Mesothelial cell of epicardium (in vitro differentiated cells): ENCODE measurements at regions not wholly inside any gene's neighbourhood (a gene's known extent, or its start where the extent isn't known, plus 50 kb on each side); places are given as distances from the start of the nearest gene placed in this dataset.

ENCODE experiments used
- DNase-seq, 2 experiments: peaks; one replicate each; pipeline ENCODE4 v3.0.0; 2021; ENCODE audit warnings: low spot score in 2 of 2; ENCODE audit not compliant: unreplicated experiment in 2 of 2
- H3K27ac Mint-ChIP-seq: 2 replicates; pipeline ENCODE4 v1.8.0; 2021; ENCODE audit warnings: mixed read lengths
- H3K27me3 Mint-ChIP-seq: 2 replicates; pipeline ENCODE4 v1.8.0; 2021; ENCODE audit warnings: low read depth, mixed read lengths
- H3K36me3 Mint-ChIP-seq: 2 replicates; pipeline ENCODE4 v1.8.0; 2021; ENCODE audit warnings: mixed read lengths
- H3K4me1 Mint-ChIP-seq: 2 replicates; pipeline ENCODE4 v1.8.0; 2021; ENCODE audit warnings: mixed read lengths
- H3K4me3 Mint-ChIP-seq: 2 replicates; pipeline ENCODE4 v1.8.0; 2021; ENCODE audit warnings: mild to moderate bottlenecking, moderate library complexity, mixed read lengths
- H3K9me3 Mint-ChIP-seq: 2 replicates; pipeline ENCODE4 v1.8.0; 2021; ENCODE audit warnings: mixed read lengths
- TF ChIP-seq, protein P1 (sequence below): fragments of 200-600 bp; sonication (generic); IDR thresholded peaks from one replicate; pipeline ENCODE4 v1.5.0; 2021; ENCODE audit warnings: antibody characterized with exemption; ENCODE audit not compliant: unreplicated experiment

DNA sequence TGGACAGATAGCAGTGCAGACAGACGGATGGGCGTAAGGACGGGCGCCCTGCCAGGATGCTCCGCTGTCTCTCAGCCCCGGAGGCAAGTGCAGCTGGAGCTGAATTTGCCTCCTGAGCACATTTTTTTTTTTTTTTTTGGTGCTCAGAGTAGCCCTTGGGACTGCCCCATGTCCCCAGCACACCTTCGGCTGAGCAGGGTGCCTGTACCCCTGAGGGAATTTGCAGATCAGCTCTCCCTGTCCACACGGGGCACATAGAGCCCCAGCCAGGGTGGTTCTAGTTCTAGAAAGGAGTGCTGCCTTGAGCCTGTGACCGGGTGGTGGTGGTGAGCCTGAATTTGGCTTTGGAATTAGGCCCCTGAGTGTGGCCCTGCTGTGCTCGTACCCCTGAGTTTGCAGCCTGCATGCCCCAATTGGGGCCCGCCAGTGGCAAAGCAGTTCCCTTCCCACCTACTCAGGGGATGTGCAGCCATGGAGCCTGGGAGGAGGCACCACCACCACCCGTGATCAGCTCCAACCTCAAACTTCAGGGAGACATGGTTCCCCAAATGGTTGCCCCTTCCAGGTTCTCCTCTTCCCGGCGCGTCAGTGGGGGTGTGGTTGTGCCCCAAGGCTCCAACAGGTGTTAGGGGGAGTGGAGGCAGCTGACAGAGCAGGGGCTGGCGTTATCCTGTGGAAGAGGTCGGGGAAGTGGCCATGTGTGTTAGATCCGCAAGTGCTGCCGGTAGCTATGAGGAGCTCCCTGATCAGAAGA, 1232.7 kb downstream of the BRD1 start:
- TF ChIP-seq, protein P1, sequence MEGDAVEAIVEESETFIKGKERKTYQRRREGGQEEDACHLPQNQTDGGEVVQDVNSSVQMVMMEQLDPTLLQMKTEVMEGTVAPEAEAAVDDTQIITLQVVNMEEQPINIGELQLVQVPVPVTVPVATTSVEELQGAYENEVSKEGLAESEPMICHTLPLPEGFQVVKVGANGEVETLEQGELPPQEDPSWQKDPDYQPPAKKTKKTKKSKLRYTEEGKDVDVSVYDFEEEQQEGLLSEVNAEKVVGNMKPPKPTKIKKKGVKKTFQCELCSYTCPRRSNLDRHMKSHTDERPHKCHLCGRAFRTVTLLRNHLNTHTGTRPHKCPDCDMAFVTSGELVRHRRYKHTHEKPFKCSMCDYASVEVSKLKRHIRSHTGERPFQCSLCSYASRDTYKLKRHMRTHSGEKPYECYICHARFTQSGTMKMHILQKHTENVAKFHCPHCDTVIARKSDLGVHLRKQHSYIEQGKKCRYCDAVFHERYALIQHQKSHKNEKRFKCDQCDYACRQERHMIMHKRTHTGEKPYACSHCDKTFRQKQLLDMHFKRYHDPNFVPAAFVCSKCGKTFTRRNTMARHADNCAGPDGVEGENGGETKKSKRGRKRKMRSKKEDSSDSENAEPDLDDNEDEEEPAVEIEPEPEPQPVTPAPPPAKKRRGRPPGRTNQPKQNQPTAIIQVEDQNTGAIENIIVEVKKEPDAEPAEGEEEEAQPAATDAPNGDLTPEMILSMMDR = no peak
- Mint-ChIP-seq H3K36me3 (no peaks in the 10 kb centered on the region), H3K27me3 (no peaks in the 10 kb centered on the region), H3K27ac (no peak overlapping the region), H3K4me1 (no peaks in the 10 kb centered on the region), H3K4me3 (no peak overlapping the region), H3K9me3 (no peaks in the 10 kb centered on the region)
- no peak for DNase-seq

DNA sequence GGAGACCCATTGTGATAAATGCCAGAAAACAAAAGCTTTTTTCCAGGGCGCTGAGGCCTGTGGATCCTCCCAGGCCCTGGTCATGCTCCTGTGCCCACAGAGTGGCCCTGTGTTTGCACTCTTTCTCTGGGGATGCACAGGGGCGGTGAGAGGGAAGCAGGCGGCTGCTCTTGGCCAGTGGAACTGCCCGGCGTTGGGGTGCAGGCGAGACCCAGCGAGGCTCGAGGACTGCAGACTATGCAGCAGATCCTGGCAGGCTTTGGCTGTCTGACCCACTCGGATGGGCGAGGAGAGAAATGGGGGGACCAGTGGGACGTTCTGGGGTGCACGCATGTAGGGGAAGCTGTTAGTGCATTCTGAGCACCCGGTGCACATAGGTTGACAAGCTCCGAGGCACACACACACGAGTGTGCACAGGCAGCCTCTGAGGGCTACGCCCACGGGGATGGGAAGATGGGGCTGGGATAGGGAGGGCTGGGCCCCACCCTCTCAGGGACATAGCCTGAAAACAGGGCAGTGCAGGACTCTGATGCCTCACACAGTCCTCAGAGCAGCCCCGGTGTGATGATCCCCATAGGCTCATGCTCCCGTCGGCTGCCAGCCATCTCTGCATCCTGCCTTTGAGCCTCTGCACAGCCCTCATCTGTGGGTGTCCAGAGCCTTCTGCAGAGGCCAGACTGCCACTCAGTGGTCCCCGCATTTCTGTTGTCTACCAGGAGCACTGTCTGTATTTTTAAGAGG, 1233.5 kb downstream of the BRD1 start:
- Mint-ChIP-seq H3K27me3 (no peaks in the 10 kb centered on the region), H3K4me1 (no peaks in the 10 kb centered on the region), H3K4me3 (no peak overlapping the region), H3K36me3 (no peaks in the 10 kb centered on the region), H3K9me3 (no peaks in the 10 kb centered on the region), H3K27ac (no peak overlapping the region)
- TF ChIP-seq, protein P1 = no peak
- DNase-seq = no peak

DNA sequence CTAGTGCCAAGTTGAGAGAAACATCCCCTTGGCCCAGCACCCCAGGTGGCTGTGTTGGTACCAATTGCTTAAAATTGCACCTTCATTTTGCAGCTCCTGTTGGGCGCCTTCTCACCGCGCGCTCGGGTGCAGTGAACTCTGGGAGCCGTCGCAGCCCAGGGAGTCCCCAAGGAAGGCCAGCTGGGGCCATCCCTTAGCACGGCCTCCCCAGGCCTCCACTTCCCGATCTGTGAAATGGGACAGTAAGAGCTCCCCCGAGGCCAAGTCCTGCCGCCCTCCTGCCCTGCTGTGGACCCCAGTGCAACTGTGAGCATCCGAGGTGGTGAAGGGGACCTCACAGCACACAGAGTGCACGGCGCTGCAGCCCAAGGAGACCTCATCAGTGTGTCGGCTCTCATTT, 1234.1 kb downstream of the BRD1 start:
- Mint-ChIP-seq H3K27me3 (no peaks in the 10 kb centered on the region), H3K9me3 (no peaks in the 10 kb centered on the region), H3K27ac (no peak overlapping the region), H3K36me3 (no peaks in the 10 kb centered on the region), H3K4me3 (no peak overlapping the region), H3K4me1 (peaks cover 5% of the 10 kb centered on the region)
- TF ChIP-seq, protein P1 = no peak
- no peak for DNase-seq

DNA sequence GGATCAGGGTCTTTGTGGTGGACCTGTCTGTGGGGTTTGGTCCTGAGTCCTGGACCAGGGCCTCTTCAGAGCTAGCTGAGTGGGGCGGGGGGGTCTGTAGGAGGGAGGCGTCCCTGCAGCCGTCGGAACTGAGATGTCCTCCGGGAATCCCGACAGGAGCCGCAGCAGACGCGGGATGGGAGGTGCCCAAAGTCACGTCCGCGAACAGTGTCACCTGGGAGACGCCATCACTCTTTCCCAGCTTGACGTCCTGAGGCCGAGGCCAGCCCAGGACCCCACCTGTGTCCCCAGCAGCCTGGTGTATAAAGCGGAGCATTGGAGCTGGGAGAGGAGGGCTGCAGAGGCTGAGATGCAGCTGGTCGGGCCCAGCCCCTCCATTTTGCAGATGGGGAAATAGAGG, 1234.7 kb downstream of the BRD1 start:
- Mint-ChIP-seq H3K27me3 (no peaks in the 10 kb centered on the region), H3K36me3 (no peaks in the 10 kb centered on the region), H3K4me1 (peaks cover 7% of the 10 kb centered on the region), H3K9me3 (no peaks in the 10 kb centered on the region), H3K4me3 (no peak overlapping the region), H3K27ac (no peak overlapping the region)
- no peak for DNase-seq
- TF ChIP-seq, protein P1 = no peak

DNA sequence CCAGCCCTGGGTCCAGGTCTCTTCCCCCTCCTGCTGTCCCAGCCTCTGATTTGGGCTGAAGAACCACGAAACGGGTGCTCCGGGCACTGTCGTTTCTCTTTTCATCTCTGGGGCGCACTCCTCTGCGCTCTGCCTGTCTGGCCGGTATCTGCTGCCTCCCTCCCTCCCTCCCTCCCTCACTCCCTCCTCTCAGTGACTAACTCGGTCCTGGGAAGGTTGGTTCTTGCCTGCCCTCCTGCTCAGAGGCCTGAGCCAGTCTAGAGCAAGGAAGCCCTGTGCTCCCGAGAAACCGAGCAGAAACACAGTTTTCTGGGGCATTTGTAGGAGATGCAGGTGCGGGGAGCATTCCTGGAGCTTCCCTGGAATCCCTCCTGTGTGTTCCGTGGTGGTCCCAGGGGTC, 1235.2 kb downstream of the BRD1 start:
- H3K36me3 Mint-ChIP-seq = no peaks in the 10 kb centered on the region
- TF ChIP-seq, protein P1 = no peak
- H3K4me1 Mint-ChIP-seq = peaks cover 7% of the 10 kb centered on the region
- no peak for DNase-seq
- H3K9me3 Mint-ChIP-seq = no peaks in the 10 kb centered on the region
- H3K27me3 Mint-ChIP-seq = no peaks in the 10 kb centered on the region
- H3K4me3 Mint-ChIP-seq = no peak overlapping the region
- H3K27ac Mint-ChIP-seq = no peak overlapping the region
